ENCODE measurements at regions not wholly inside any gene's neighbourhood (a gene's known extent, or its start where the extent isn't known, plus 50 kb on each side); places are given as distances from the start of the nearest gene placed in this dataset.

GRCh38 chr19:31223740-31224534 is 125.3 kb downstream of the TSHZ3 start:
- DNase-seq = no peak

GRCh38 chr19:31220540-31220939 is 128.7 kb downstream of the TSHZ3 start:
- peak; percentile 60 for DNase-seq

GRCh38 chr19:31214997-31215396 is 134.2 kb downstream of the TSHZ3 start:
- DNase-seq = no peak

GRCh38 chr19:31214086-31214485 is 135.2 kb downstream of the TSHZ3 start:
- no peak for DNase-seq

GRCh38 chr19:31211088-31211487 is 138.1 kb downstream of the TSHZ3 start:
- DNase-seq = no peak

- DNase-seq = no peak
Observed at GRCh38 chr19:31205887-31206518, 143.2 kb downstream of the TSHZ3 start.

- no peak for DNase-seq
Observed at GRCh38 chr19:31204115-31204514, 145.1 kb downstream of the TSHZ3 start.

GRCh38 chr19:31185261-31185660 is 164.0 kb downstream of the TSHZ3 start:
- DNase-seq = no peak

GRCh38 chr19:31181535-31181934 is 167.7 kb downstream of the TSHZ3 start:
- DNase-seq = no peak

- DNase-seq = no peak
Observed at GRCh38 chr19:31180907-31181306, 168.3 kb downstream of the TSHZ3 start.

GRCh38 chr19:31179471-31179852 is 169.8 kb downstream of the TSHZ3 start:
- DNase-seq = no peak

- no peak for DNase-seq
Observed at GRCh38 chr19:31178833-31179470, 170.3 kb downstream of the TSHZ3 start.

GRCh38 chr19:31177246-31177645 is 172.0 kb downstream of the TSHZ3 start:
- DNase-seq = no peak

GRCh38 chr19:31175564-31176348 is 173.5 kb downstream of the TSHZ3 start:
- no peak for DNase-seq

- DNase-seq = no peak
Observed at GRCh38 chr19:31174948-31175347, 174.3 kb downstream of the TSHZ3 start.

GRCh38 chr19:31173991-31174390 is 175.2 kb downstream of the TSHZ3 start:
- no peak for DNase-seq

- no peak for DNase-seq
Observed at GRCh38 chr19:31171936-31172335, 177.3 kb downstream of the TSHZ3 start.

- DNase-seq = no peak
Observed at GRCh38 chr19:31170046-31170445, 179.2 kb downstream of the TSHZ3 start.

- no peak for DNase-seq
Observed at GRCh38 chr19:31168106-31168625, 181.1 kb downstream of the TSHZ3 start.

GRCh38 chr19:31167690-31168089 is 181.5 kb downstream of the TSHZ3 start:
- no peak for DNase-seq

- no peak for DNase-seq
Observed at GRCh38 chr19:31166206-31166605, 183.0 kb downstream of the TSHZ3 start.

GRCh38 chr19:31164791-31165251 is 184.4 kb downstream of the TSHZ3 start:
- DNase-seq = no peak
